Astrocyte of the spinal cord (primary cell): ENCODE measurements at regions not wholly inside any gene's neighbourhood (a gene's known extent, or its start where the extent isn't known, plus 50 kb on each side); places are given as distances from the start of the nearest gene placed in this dataset.

Experiments
- DNase-seq: peaks from one replicate; pipeline ENCODE4 v3.0.0; 2011; ENCODE audit warnings: low read depth, low spot score
- H3K4me3 ChIP-seq: 2 replicates; pipeline ENCODE4 v1.5.1; 2011; ENCODE audit warnings: low read depth, mild to moderate bottlenecking, low read length, moderate library complexity
- CTCF ChIP-seq: IDR thresholded peaks from 2 replicates; pipeline ENCODE4 v1.5.1; 2012; ENCODE audit warnings: low read depth, mild to moderate bottlenecking, low read length, inconsistent platforms
- in situ Hi-C: cut with HindIII; loops from 2 replicates; pipeline ENCODE4 v1.10.0; 2017; ENCODE audit warnings: low sequenced_read_pairs

GRCh38 chr4:3866813-3867129, 100.6 kb downstream of the ADRA2C start:
- no peak overlapping the region for H3K4me3 ChIP-seq
- in situ Hi-C loops = no loop called here
- DNase-seq = no peak
- no peak for TF ChIP-seq CTCF

GRCh38 chr4:3867403-3868100, 101.4 kb downstream of the ADRA2C start:
- no peak for DNase-seq
- TF ChIP-seq CTCF = no peak

GRCh38 chr4:3868211-3869173, 102.3 kb downstream of the ADRA2C start:
- DNase-seq = no peak
- H3K4me3 ChIP-seq = no peak overlapping the region
- no peak for TF ChIP-seq CTCF
- in situ Hi-C loops = no loop called here

More at GRCh38 chr4:3867403-3868100, 101.4 kb downstream of the ADRA2C start:
- no peak overlapping the region for H3K4me3 ChIP-seq
- in situ Hi-C loops = no loop called here

GRCh38 chr4:3869174-3869572, 103.0 kb downstream of the ADRA2C start:
- H3K4me3 ChIP-seq = no peak overlapping the region
- TF ChIP-seq CTCF = no peak
- in situ Hi-C loops = no loop called here
- DNase-seq = no peak

GRCh38 chr4:3869661-3870566, 103.7 kb downstream of the ADRA2C start:
- DNase-seq = no peak
- no peak for TF ChIP-seq CTCF
- H3K4me3 ChIP-seq = no peak overlapping the region
- in situ Hi-C loops = no loop called here

GRCh38 chr4:3870567-3870962, 104.4 kb downstream of the ADRA2C start:
- in situ Hi-C loops = no loop called here
- DNase-seq = no peak
- no peak for TF ChIP-seq CTCF
- no peak overlapping the region for H3K4me3 ChIP-seq
